Kidney (tissue), 13 donors: ENCODE measurements at regions not wholly inside any gene's neighbourhood (a gene's known extent, or its start where the extent isn't known, plus 50 kb on each side); places are given as distances from the start of the nearest gene placed in this dataset.
A peak's percentile ranks its signal among the peaks of the same experiment; 100 is the strongest.

ENCODE experiments used
- DNase-seq, 5 donors: peaks; one replicate each; pipeline ENCODE4 v3.0.0-alpha.2; 2013 to 2020
- FAIRE-seq: peaks from 2 replicates; lab custom pipeline; 2012; peaks lifted over from hg19 to GRCh38; lab: Jason Lieb, UNC
- H3K27ac ChIP-seq, 2 donors: one replicate each; pipeline ENCODE4 v1.7.0; 2013; ENCODE audit warnings: low read depth in 2 of 2, low read length in 2 of 2, inconsistent platforms in 1 of 2
- H3K27me3 ChIP-seq: one replicate; pipeline ENCODE4 v1.7.1; 2013; ENCODE audit warnings: low read length, inconsistent platforms; ENCODE audit not compliant: control insufficient read depth, insufficient read depth
- H3K36me3 ChIP-seq, 3 donors: one replicate each; pipeline versions ENCODE4 v1.7.0 to v1.7.1; 2013; ENCODE audit warnings: low read length in 3 of 3, control low read depth in 1 of 3, inconsistent platforms in 1 of 3; ENCODE audit not compliant: insufficient read depth in 3 of 3, control insufficient read depth in 2 of 3
- H3K4me1 ChIP-seq, 3 donors: one replicate each; pipeline versions ENCODE4 v1.7.0 to v1.7.1; 2013; ENCODE audit warnings: low read length in 3 of 3, inconsistent platforms in 1 of 3, low read depth in 1 of 3; ENCODE audit not compliant: control insufficient read depth in 2 of 3, insufficient read depth in 2 of 3
- H3K4me3 ChIP-seq, 3 donors: one replicate each; pipeline versions ENCODE4 v1.7.0 to v1.8.1; 2013; ENCODE audit warnings: low read length in 3 of 3, control low read depth in 1 of 3, inconsistent platforms in 1 of 3
- H3K9ac ChIP-seq, 3 donors: one replicate each; pipeline versions ENCODE4 v1.7.0 to v1.7.1; 2013; ENCODE audit warnings: low read length in 3 of 3, control low read depth in 1 of 3, inconsistent platforms in 1 of 3
- H3K9me3 ChIP-seq, 3 donors: one replicate each; pipeline versions ENCODE4 v1.7.0 to v1.7.1; 2013; ENCODE audit warnings: low read length in 3 of 3, control low read depth in 1 of 3, inconsistent platforms in 1 of 3; ENCODE audit not compliant: control insufficient read depth in 2 of 3, insufficient read depth in 1 of 3
- intact Hi-C: fragments of 100-400 bp; cut with DNase I; formaldehyde crosslinking; loops from one replicate; pipeline ENCODE4 v1.11.1; 2022
- TF ChIP-seq, protein P1 (sequence below): IDR thresholded peaks from 3 replicates; pipeline ENCODE4 v1.5.1; 2012; ENCODE audit warnings: mild to moderate bottlenecking, moderate library complexity, borderline replicate concordance; ENCODE audit not compliant: insufficient read depth; ENCODE audit errors: extremely low read depth
- donor health status: control.
- donor health status: control.
- donor health status: control.
- donor health status: control.
- donor health status: control.
- donor health status: DM: yes; HTN: yes; CAD: no.
- donor health status: Normal renal cell carcinoma (clear cell type).

DNA sequence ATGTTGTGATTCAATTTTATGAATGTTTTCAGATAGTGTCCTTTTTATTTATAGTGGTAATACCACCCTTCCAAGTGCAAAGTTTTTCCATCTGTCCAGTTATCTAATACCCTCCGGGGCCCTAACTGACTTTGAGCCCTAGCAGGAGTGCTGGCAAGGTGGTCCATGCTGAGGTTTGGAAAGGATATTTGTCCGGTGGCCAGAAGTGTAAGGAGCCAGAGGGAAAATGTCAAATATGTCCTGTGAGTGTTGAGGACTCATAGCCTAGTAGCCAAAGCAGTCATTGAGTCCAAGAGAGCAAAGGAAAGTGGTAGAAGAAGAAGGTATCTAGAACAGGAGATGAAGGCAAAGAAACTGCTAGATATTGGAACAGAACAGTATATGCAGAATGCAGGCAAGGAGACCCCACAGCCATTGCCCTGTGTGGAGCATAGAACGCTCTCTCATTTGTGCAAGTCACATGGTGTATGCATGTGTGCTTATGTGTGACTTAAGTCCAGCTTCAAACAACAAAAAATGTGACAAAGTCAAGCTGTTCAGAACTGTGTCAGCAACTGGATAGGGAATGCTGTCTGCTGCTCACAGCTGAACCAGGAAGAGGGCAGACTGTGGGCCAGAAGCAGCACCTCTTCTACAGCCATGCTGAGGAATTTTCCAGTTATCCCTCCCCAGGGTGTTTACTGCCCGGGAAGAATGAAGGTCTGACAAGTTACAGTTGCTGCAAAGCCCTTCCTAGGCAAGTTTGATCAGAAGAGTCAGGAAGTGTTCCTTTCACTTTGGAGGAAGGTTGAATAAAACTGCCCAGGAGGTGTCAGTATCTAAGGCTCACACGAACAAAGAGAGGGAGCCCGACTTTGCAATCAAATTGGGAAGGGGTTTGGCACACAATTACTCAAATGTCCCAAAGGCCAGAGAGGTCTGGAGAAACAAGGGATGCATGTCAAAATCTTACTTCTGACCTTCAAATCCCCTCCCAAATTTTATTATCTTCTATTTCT, 463.3 kb upstream of the DMAC1 start:
- Histone ChIP-seq H3K9ac (no peak overlapping the region), H3K27ac (no peak overlapping the region), H3K27me3 (no peaks in the 10 kb centered on the region), H3K4me1 (no peaks in the 10 kb centered on the region), H3K36me3 (no peaks in the 10 kb centered on the region), H3K9me3 (no peaks in the 10 kb centered on the region), H3K4me3 (no peak overlapping the region)
- peak in 3 of 5 donors; percentile 33 to 82 (median 61) for DNase-seq
- FAIRE-seq, result no peak
- intact Hi-C loops, result no loop called here
- TF ChIP-seq, protein P1, sequence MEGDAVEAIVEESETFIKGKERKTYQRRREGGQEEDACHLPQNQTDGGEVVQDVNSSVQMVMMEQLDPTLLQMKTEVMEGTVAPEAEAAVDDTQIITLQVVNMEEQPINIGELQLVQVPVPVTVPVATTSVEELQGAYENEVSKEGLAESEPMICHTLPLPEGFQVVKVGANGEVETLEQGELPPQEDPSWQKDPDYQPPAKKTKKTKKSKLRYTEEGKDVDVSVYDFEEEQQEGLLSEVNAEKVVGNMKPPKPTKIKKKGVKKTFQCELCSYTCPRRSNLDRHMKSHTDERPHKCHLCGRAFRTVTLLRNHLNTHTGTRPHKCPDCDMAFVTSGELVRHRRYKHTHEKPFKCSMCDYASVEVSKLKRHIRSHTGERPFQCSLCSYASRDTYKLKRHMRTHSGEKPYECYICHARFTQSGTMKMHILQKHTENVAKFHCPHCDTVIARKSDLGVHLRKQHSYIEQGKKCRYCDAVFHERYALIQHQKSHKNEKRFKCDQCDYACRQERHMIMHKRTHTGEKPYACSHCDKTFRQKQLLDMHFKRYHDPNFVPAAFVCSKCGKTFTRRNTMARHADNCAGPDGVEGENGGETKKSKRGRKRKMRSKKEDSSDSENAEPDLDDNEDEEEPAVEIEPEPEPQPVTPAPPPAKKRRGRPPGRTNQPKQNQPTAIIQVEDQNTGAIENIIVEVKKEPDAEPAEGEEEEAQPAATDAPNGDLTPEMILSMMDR, result no peak

DNA sequence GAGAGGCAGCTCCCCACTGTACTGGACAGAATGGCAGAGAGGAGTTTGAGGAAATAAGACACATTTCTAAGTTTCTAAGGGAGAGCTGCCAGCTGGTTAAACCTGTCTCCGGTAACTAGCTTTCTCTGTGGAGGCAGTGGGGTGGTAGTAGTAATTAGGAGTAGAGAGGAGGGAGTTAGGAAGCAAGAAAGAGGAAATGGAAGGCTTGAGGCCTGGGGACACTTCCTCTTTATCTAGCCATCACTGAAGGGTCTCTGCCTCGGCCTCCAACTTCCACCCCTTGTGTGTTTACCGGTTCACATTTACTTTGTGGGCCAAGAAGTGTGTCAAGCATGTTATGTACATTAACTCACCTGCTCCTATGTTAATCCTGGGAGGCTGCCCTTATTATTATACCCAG, 462.2 kb upstream of the DMAC1 start:
- Histone ChIP-seq H3K27ac (no peak overlapping the region), H3K9me3 (no peaks in the 10 kb centered on the region), H3K4me1 (no peaks in the 10 kb centered on the region), H3K9ac (no peak overlapping the region), H3K27me3 (no peaks in the 10 kb centered on the region), H3K4me3 (no peak overlapping the region), H3K36me3 (no peaks in the 10 kb centered on the region)
- TF ChIP-seq, protein P1, result no peak
- DNase-seq (no peak), FAIRE-seq (no peak)
- intact Hi-C loops, result no loop called here

DNA sequence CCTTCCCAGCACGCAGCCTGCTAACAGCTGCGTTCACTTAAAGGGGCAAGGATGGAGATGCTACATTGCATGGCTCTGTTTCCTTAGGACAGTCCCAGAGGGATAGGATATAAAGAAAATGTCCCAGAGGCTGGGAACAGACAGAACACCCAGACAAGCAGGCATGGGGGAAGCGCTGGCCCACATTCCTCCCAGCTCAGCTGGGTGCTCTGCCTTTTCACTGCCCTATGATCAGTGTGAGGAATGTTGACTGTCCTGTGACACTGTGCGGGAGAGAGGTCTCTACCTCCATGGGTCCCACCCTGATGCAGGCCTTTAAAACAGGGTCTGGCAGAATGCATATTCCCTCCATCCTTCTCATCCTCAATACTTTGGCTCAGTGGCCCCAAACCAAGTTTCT, 459.4 kb upstream of the DMAC1 start:
- no peaks in the 10 kb centered on the region for H3K4me1 ChIP-seq
- H3K9me3 ChIP-seq, result no peaks in the 10 kb centered on the region
- no peak overlapping the region for H3K9ac ChIP-seq
- no peak overlapping the region for H3K27ac ChIP-seq
- no peaks in the 10 kb centered on the region for H3K36me3 ChIP-seq
- FAIRE-seq (no peak), DNase-seq (no peak)
- no peaks in the 10 kb centered on the region for H3K27me3 ChIP-seq
- intact Hi-C loops, result no loop called here
- TF ChIP-seq, protein P1, result no peak
- H3K4me3 ChIP-seq, result no peak overlapping the region
